ENCODE measurements at regions not wholly inside any gene's neighbourhood (a gene's known extent, or its start where the extent isn't known, plus 50 kb on each side); places are given as distances from the start of the nearest gene placed in this dataset.

GRCh38 chr4:162458051-162458450, 294.3 kb upstream of the FSTL5 start:
- no peak overlapping the region for H2AFZ ChIP-seq (ENCODE audit: control insufficient read depth, low read depth, low read length)
- CTCF ChIA-PET: interaction anchor here (0.5 kb wide), 1 partner anchor 23 kb away, joined by 3 read pairs; no protein-coding TSS in a partner anchor
- ATAC-seq (no peak), FAIRE-seq (no peak), DNase-seq (ENCODE audit: low read depth, low spot score) (no peak)
- no peak overlapping the region for H3K4me3 ChIP-seq
- no peaks in the 10 kb centered on the region for H3K79me2 ChIP-seq (ENCODE audit: control insufficient read depth, insufficient read depth, low read length)
- TF ChIP-seq NKRF (conservative IDR thresholded peaks at IDR 0.05) (no peak), IKZF1 (conservative IDR thresholded peaks at IDR 0.05) (no peak), CTCF (IDR thresholded peaks at IDR 0.05 in 2 of 3, conservative IDR thresholded peaks at IDR 0.05 in 1 of 3; ENCODE audit: control insufficient read depth in 2 of 3, extremely low read depth in 1 of 3, insufficient read depth in 1 of 3, low read depth in 3 of 3, low read length in 3 of 3) (no peak), JUNB (IDR thresholded peaks at IDR 0.05) (no peak), NR2F1 (conservative IDR thresholded peaks at IDR 0.05) (no peak), RUNX3 (IDR thresholded peaks at IDR 0.05; ENCODE audit: low read length) (no peak), YY1 (IDR thresholded peaks at IDR 0.05; ENCODE audit: low read depth, low read length) (no peak), POLR2A (IDR thresholded peaks at IDR 0.05; ENCODE audit: low read depth, low read length) (no peak), CBX3 (IDR thresholded peaks at IDR 0.05; ENCODE audit: borderline replicate concordance, low read depth) (no peak), IKZF2 (IDR thresholded peaks at IDR 0.05) (no peak), MEF2B (IDR thresholded peaks at IDR 0.05; ENCODE audit: partially characterized antibody, poor library complexity, severe bottlenecking) (no peak), TCF3 (IDR thresholded peaks at IDR 0.05; ENCODE audit: borderline replicate concordance, insufficient read depth, low read depth, low read length) (no peak)
- RAD21 ChIA-PET (ENCODE audit: unreplicated experiment): no interaction called here
- H3K36me3 ChIP-seq (ENCODE audit: control insufficient read depth in 2 of 2, insufficient read depth in 2 of 2, low read length in 1 of 2): no peaks in the 10 kb centered on the region
- no peaks in the 10 kb centered on the region for H4K20me1 ChIP-seq (ENCODE audit: control insufficient read depth, insufficient read depth)
- POLR2A ChIA-PET: no interaction called here
- no peaks in the 10 kb centered on the region for H3K9me3 ChIP-seq (replicated peaks; ENCODE audit: control insufficient read depth, insufficient read depth, low read length)
- H3K9ac ChIP-seq (ENCODE audit: control insufficient read depth, insufficient read depth, low read length): no peak overlapping the region
- H3K4me1 ChIP-seq (ENCODE audit: control insufficient read depth, insufficient read depth, low read length): no peaks in the 10 kb centered on the region
- H3K27ac ChIP-seq (ENCODE audit: control insufficient read depth, insufficient read depth): no peak overlapping the region
- H3K4me2 ChIP-seq (ENCODE audit: control insufficient read depth, insufficient read depth): no peak overlapping the region
- no peaks in the 10 kb centered on the region for H3K27me3 ChIP-seq (replicated peaks in 1 of 2; ENCODE audit: control insufficient read depth in 2 of 2, insufficient read depth in 2 of 2, low read length in 1 of 2)
- in situ Hi-C loops (cut with MboI): no loop called here
- intact Hi-C loops (cut with micrococcal nuclease; ENCODE audit: unreplicated experiment): no loop called here
- BruUV-seq (replicated peaks): no TSS peak
- WGBS (ENCODE audit: insufficient coverage, insufficient replicate concordance, low lambda C conversion rate, missing lambda C conversion rate): 46% methylated on average over 6 of the region's 6 CpGs
- SMC1A ChIA-PET (ENCODE audit: uncharacterized antibody, unreplicated experiment): no interaction called here

Measured in GM12878 (cell line).